ENCODE measurements at regions not wholly inside any gene's neighbourhood (a gene's known extent, or its start where the extent isn't known, plus 50 kb on each side); places are given as distances from the start of the nearest gene placed in this dataset.

- TF ChIP-seq, protein P1, sequence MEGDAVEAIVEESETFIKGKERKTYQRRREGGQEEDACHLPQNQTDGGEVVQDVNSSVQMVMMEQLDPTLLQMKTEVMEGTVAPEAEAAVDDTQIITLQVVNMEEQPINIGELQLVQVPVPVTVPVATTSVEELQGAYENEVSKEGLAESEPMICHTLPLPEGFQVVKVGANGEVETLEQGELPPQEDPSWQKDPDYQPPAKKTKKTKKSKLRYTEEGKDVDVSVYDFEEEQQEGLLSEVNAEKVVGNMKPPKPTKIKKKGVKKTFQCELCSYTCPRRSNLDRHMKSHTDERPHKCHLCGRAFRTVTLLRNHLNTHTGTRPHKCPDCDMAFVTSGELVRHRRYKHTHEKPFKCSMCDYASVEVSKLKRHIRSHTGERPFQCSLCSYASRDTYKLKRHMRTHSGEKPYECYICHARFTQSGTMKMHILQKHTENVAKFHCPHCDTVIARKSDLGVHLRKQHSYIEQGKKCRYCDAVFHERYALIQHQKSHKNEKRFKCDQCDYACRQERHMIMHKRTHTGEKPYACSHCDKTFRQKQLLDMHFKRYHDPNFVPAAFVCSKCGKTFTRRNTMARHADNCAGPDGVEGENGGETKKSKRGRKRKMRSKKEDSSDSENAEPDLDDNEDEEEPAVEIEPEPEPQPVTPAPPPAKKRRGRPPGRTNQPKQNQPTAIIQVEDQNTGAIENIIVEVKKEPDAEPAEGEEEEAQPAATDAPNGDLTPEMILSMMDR (IDR thresholded peaks at IDR 0.05), result no peak
- no peak for TF ChIP-seq EZH2 (IDR thresholded peaks at IDR 0.05; ENCODE audit: borderline replicate concordance, insufficient read depth, low read depth, low read length, poor library complexity, severe bottlenecking)
Measured at GRCh38 chr10:61262486-61263261, 190.5 kb downstream of the TMEM26 start.

Data from B cell (primary cell).